ENCODE measurements at regions not wholly inside any gene's neighbourhood (a gene's known extent, or its start where the extent isn't known, plus 50 kb on each side); places are given as distances from the start of the nearest gene placed in this dataset.

DNA sequence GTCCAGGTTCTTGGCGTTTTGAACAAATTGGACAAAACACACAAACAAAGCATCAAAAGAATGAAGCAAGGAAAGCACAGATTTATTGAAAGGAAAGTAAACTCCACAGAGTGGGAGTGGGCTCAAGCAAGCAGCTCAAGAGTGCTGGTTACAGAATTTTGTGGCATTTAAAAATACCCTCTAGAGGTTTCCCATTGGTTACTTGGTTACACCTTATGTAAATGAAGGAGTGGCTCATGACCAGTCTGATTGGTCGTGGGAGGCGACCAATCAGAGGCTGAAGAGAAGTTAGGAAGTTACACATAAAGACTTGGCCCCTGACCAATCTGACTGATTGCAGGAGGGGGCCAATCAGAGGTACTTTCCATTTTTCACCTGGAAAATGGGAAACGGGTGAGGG, 1373.8 kb upstream of the GOT2 start:
- TF ChIP-seq, protein P1, sequence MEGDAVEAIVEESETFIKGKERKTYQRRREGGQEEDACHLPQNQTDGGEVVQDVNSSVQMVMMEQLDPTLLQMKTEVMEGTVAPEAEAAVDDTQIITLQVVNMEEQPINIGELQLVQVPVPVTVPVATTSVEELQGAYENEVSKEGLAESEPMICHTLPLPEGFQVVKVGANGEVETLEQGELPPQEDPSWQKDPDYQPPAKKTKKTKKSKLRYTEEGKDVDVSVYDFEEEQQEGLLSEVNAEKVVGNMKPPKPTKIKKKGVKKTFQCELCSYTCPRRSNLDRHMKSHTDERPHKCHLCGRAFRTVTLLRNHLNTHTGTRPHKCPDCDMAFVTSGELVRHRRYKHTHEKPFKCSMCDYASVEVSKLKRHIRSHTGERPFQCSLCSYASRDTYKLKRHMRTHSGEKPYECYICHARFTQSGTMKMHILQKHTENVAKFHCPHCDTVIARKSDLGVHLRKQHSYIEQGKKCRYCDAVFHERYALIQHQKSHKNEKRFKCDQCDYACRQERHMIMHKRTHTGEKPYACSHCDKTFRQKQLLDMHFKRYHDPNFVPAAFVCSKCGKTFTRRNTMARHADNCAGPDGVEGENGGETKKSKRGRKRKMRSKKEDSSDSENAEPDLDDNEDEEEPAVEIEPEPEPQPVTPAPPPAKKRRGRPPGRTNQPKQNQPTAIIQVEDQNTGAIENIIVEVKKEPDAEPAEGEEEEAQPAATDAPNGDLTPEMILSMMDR (conservative IDR thresholded peaks at IDR 0.05): no peak
- no peak for TF ChIP-seq ZFX (IDR thresholded peaks at IDR 0.05)
